Vagina (tissue), 2 donors: ENCODE measurements at regions not wholly inside any gene's neighbourhood (a gene's known extent, or its start where the extent isn't known, plus 50 kb on each side); places are given as distances from the start of the nearest gene placed in this dataset.
A peak's percentile ranks its signal among the peaks of the same experiment; 100 is the strongest.

ENCODE experiments used
- DNase-seq, 2 donors: peaks; one replicate each; pipeline ENCODE4 v3.0.0-alpha.2; 2017; ENCODE audit errors: extremely low spot score in 2 of 2
- H3K27ac ChIP-seq: fragments of 200-600 bp; sonication (generic); one replicate; pipeline ENCODE4 v1.5.1; 2019
- H3K27me3 ChIP-seq: fragments of 200-600 bp; sonication (generic); one replicate; pipeline ENCODE4 v1.5.1; 2019
- H3K36me3 ChIP-seq, 2 donors: fragments of 200-600 bp; sonication (generic); one replicate each; pipeline ENCODE4 v1.5.1; 2017 to 2019
- H3K4me1 ChIP-seq: fragments of 200-600 bp; sonication (generic); one replicate; pipeline ENCODE4 v1.5.1; 2019
- H3K4me3 ChIP-seq, 2 donors: fragments of 200-600 bp; sonication (generic); 1 replicate in 1 of 2; 2 replicates in 1 of 2; pipeline ENCODE4 v1.5.1; 2016 to 2019
- H3K9me3 ChIP-seq: fragments of 200-600 bp; sonication (generic); one replicate; pipeline ENCODE4 v1.5.1; 2019
- CTCF ChIP-seq, 3 experiments: fragments of 450-650 bp in 2 of 3; fragments of 200-600 bp in 1 of 3; sonication (generic) in 1 of 3; IDR thresholded peaks; one replicate each; pipeline ENCODE4 v1.5.1; 2017 to 2019; ENCODE audit warnings: antibody characterized with exemption in 3 of 3, mild to moderate bottlenecking in 2 of 3, moderate library complexity in 2 of 3
- POLR2A ChIP-seq, 2 donors: fragments of 450-650 bp; IDR thresholded peaks; one replicate each; pipeline ENCODE4 v1.6.1; 2017; ENCODE audit warnings: antibody characterized with exemption in 2 of 2, mild to moderate bottlenecking in 2 of 2, moderate library complexity in 2 of 2
- POLR2AphosphoS5 ChIP-seq, 2 donors: sonication (generic); formaldehyde crosslinking; IDR thresholded peaks; one replicate each; pipeline ENCODE4 v1.9.0; 2017; ENCODE audit warnings: antibody characterized with exemption in 2 of 2, mild to moderate bottlenecking in 2 of 2, low read depth in 1 of 2; ENCODE audit not compliant: insufficient read depth in 1 of 2
- intact Hi-C: fragments of 100-400 bp; cut with DNase I; formaldehyde crosslinking; loops from one replicate; pipeline ENCODE4 v1.15.1; 2023

GRCh38 chr1:181344091-181344490 is 139.2 kb upstream of the CACNA1E start:
- no peak for DNase-seq
- intact Hi-C loops, result no loop called here
- no peaks in the 10 kb centered on the region for H3K4me1 ChIP-seq
- H3K27ac ChIP-seq, result no peak overlapping the region
- no peak overlapping the region for H3K4me3 ChIP-seq
- no peaks in the 10 kb centered on the region for H3K9me3 ChIP-seq
- no peak for TF ChIP-seq POLR2A (IDR thresholded peaks at IDR 0.05)
- TF ChIP-seq CTCF (IDR thresholded peaks at IDR 0.05), result no peak
- no peak for TF ChIP-seq POLR2AphosphoS5 (IDR thresholded peaks at IDR 0.05; ENCODE audit: insufficient read depth in 1 of 2, low read depth in 1 of 2)
- no peaks in the 10 kb centered on the region for H3K27me3 ChIP-seq
- no peaks in the 10 kb centered on the region for H3K36me3 ChIP-seq

- intact Hi-C loops, result no loop called here
- H3K4me1 ChIP-seq, result no peaks in the 10 kb centered on the region
Observed at GRCh38 chr1:181345146-181345545, 138.2 kb upstream of the CACNA1E start.

GRCh38 chr1:181347495-181348390 is 135.6 kb upstream of the CACNA1E start:
- intact Hi-C loops, result no loop called here
- Histone ChIP-seq H3K27ac (no peak overlapping the region), H3K36me3 (no peaks in the 10 kb centered on the region), H3K9me3 (no peaks in the 10 kb centered on the region), H3K27me3 (no peaks in the 10 kb centered on the region), H3K4me3 (no peak overlapping the region), H3K4me1 (no peaks in the 10 kb centered on the region)
- peak; percentile 60 to 77 for DNase-seq
- TF ChIP-seq POLR2AphosphoS5 (IDR thresholded peaks at IDR 0.05; ENCODE audit: insufficient read depth in 1 of 2, low read depth in 1 of 2) (no peak), POLR2A (IDR thresholded peaks at IDR 0.05) (no peak)

More at GRCh38 chr1:181345146-181345545, 138.2 kb upstream of the CACNA1E start:
- Histone ChIP-seq H3K4me3 (no peak overlapping the region), H3K27me3 (no peaks in the 10 kb centered on the region), H3K27ac (no peak overlapping the region), H3K36me3 (no peaks in the 10 kb centered on the region), H3K9me3 (no peaks in the 10 kb centered on the region)
- DNase-seq, result no peak
- TF ChIP-seq POLR2AphosphoS5 (IDR thresholded peaks at IDR 0.05; ENCODE audit: insufficient read depth in 1 of 2, low read depth in 1 of 2), result no peak
- no peak for TF ChIP-seq POLR2A (IDR thresholded peaks at IDR 0.05)
- no peak for TF ChIP-seq CTCF (IDR thresholded peaks at IDR 0.05)

GRCh38 chr1:181349512-181349911 is 133.8 kb upstream of the CACNA1E start:
- Histone ChIP-seq H3K36me3 (no peaks in the 10 kb centered on the region), H3K27ac (no peak overlapping the region), H3K4me3 (no peak overlapping the region), H3K27me3 (no peaks in the 10 kb centered on the region), H3K4me1 (no peaks in the 10 kb centered on the region), H3K9me3 (no peaks in the 10 kb centered on the region)
- intact Hi-C loops, result no loop called here
- TF ChIP-seq POLR2A (IDR thresholded peaks at IDR 0.05) (no peak), CTCF (IDR thresholded peaks at IDR 0.05) (no peak), POLR2AphosphoS5 (IDR thresholded peaks at IDR 0.05; ENCODE audit: insufficient read depth in 1 of 2, low read depth in 1 of 2) (no peak)
- DNase-seq, result peak in 1 of 2 donors; percentile 52

GRCh38 chr1:181350131-181350530 is 133.2 kb upstream of the CACNA1E start:
- intact Hi-C loops, result no loop called here
- H3K27ac ChIP-seq, result no peak overlapping the region
- H3K36me3 ChIP-seq, result no peaks in the 10 kb centered on the region
- no peak overlapping the region for H3K4me3 ChIP-seq
- no peaks in the 10 kb centered on the region for H3K9me3 ChIP-seq
- H3K27me3 ChIP-seq, result no peaks in the 10 kb centered on the region
- DNase-seq, result peak in 1 of 2 donors; percentile 22
- TF ChIP-seq POLR2A (IDR thresholded peaks at IDR 0.05), result no peak
- no peak for TF ChIP-seq CTCF (IDR thresholded peaks at IDR 0.05)
- no peak for TF ChIP-seq POLR2AphosphoS5 (IDR thresholded peaks at IDR 0.05; ENCODE audit: insufficient read depth in 1 of 2, low read depth in 1 of 2)
- no peaks in the 10 kb centered on the region for H3K4me1 ChIP-seq
